SU-DHL-6 (cell line): ENCODE measurements at regions not wholly inside any gene's neighbourhood (a gene's known extent, or its start where the extent isn't known, plus 50 kb on each side); places are given as distances from the start of the nearest gene placed in this dataset.

ENCODE experiments used
- EZH2phosphoT487 ChIP-seq: fragments of 200-600 bp; sonication (generic), shearing (Covaris generic); conservative IDR thresholded peaks from 2 replicates; pipeline ENCODE4 v1.6.1; 2018; ENCODE audit warnings: mild to moderate bottlenecking, antibody characterized with exemption, low read length, moderate library complexity, mixed read lengths
- TF ChIP-seq, protein P1 (sequence below): fragments of 200-600 bp; sonication (generic); IDR thresholded peaks from one replicate; pipeline ENCODE4 v1.5.1; 2017; ENCODE audit warnings: antibody characterized with exemption, mild to moderate bottlenecking, low read length, moderate library complexity; ENCODE audit not compliant: insufficient read depth, poor library complexity, severe bottlenecking

GRCh38 chr11:13115380-13115675 lies 106.2 kb downstream of the RASSF10 start:
- TF ChIP-seq, protein P1, sequence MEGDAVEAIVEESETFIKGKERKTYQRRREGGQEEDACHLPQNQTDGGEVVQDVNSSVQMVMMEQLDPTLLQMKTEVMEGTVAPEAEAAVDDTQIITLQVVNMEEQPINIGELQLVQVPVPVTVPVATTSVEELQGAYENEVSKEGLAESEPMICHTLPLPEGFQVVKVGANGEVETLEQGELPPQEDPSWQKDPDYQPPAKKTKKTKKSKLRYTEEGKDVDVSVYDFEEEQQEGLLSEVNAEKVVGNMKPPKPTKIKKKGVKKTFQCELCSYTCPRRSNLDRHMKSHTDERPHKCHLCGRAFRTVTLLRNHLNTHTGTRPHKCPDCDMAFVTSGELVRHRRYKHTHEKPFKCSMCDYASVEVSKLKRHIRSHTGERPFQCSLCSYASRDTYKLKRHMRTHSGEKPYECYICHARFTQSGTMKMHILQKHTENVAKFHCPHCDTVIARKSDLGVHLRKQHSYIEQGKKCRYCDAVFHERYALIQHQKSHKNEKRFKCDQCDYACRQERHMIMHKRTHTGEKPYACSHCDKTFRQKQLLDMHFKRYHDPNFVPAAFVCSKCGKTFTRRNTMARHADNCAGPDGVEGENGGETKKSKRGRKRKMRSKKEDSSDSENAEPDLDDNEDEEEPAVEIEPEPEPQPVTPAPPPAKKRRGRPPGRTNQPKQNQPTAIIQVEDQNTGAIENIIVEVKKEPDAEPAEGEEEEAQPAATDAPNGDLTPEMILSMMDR, result no peak
- no peak for TF ChIP-seq EZH2phosphoT487
